ENCODE measurements at regions not wholly inside any gene's neighbourhood (a gene's known extent, or its start where the extent isn't known, plus 50 kb on each side); places are given as distances from the start of the nearest gene placed in this dataset.
"Not testable (repeated sequence)": the region's sequence is repeated elsewhere in the genome, so short reads cannot be mapped to it uniquely, and the experiment has no call there.

GRCh38 chr7:113291058-113291457 is 172.7 kb upstream of the SMIM30 start:
- DNase-seq = no peak

GRCh38 chr7:113289140-113289740 is 170.9 kb upstream of the SMIM30 start:
- DNase-seq = no peak

DNA sequence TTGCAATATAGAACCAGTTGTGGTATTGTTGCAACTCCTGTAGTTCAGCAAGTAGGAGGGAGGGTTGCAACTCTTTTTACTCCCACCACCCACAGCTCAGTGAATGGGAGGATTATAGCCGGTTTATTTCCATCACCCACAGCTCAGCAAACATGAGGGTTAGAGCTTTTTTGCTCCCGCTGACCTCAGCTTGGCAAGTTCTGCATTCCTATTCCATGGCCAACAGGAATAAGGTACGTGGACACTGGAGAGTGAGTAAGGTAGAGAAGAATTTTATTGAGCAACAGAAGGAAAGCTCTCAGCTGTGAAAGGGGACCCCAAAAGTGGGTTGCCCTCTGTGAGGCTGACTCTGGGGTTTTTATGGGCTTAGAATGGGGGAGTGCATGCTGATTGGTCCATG is 167.1 kb upstream of the SMIM30 start:
- DNase-seq = no peak

DNA sequence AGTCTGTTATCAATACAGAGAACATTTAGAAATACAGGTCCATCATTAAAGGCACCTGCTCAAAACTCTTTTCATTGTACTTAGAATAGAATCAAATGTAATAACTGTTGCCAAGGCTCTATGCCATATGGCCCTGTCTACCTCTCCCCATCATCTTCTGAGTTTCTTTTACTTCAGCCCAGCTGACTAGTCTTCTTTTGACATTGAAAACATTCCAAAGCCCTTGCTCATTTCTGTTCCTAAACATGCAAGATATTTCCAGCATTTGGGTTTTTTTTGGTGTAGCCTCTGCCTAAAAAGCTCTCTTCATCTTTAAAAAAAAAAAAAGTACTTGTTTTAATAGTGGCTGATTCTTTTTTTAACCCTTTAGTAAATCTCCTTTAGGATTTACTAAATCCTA is 165.5 kb upstream of the SMIM30 start:
- DNase-seq = no peak

DNA sequence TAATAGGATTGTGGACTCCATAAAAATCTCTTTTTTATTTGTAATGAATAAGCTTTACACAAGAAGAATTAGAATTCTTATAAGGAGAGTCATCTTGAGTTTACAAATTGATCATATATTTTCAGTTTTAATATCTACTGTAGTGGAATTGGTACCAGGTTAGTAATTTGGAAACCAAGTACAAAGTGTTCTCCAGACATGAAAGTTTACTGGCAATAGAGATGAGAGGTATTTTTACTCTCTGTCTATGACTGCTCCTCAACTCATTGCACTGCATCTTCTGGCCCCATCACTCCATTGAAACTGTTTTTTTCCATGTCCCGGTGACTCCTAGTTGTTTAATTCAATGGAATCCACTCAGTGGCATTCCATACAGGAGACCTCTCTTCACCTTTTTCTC is 164.5 kb upstream of the SMIM30 start:
- DNase-seq = no peak

DNA sequence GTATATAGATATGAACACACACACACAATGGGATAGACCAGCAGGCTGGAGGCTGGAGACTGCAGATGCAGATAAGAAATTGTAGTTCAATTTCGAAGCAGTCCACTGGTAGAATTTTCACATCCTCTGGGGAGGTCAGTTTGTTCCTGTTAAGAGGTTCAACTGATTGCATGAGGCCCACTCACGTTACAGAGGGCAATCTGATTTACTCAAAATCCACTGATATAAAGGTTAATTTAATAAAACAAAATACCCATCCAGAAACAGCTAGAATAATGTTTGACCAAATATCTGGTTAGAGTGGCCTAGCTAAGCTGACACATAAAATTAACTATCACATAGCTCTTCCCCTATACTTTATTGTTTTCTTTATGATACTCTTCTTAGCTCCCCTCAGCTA is 162.9 kb upstream of the SMIM30 start:
- DNase-seq = no peak

GRCh38 chr7:113279256-113279655 is 160.9 kb upstream of the SMIM30 start:
- no peak for DNase-seq

DNA sequence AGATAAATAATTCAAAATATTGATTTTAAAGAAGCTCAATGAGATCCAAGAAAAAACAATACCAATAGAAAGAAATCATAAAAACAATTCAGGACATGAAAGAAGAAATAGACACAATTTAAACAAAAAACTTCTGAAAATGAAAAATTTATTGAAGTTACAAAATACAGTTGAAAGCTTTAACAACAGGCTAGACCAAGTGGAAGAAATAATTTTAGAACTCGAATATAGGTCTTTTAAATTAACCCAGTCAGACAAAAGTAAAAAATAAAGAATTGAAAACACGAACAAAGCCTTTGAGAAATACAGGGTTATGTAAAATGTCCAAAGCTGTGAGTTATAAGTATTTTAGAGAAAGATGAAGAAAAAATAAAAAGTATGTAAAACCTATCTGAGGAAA is 152.4 kb upstream of the SMIM30 start:
- no peak for DNase-seq

- not testable (repeated sequence) for DNase-seq
Measured at GRCh38 chr7:113269592-113269991, 151.2 kb upstream of the SMIM30 start.

DNA sequence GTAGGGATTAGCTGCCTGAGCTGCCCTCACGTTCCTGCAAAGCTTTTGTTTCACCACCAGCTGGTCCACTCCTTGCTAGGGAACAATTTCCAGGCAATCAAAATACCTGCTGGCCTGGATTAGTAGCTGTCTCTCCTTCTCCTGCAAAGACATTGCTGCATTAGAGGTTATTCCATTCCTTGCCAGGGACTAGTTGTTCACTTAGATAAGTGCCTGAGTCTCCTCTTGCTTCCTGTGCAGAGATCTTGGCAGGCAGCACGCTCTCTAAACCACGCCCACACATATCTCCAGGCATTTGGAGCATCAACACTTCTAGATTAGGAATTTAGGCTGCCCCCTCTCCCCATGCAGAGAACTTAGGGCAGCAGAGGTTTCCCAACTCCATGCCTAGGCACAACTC is 150.4 kb upstream of the SMIM30 start:
- no peak for DNase-seq

- DNase-seq = no peak
Measured at GRCh38 chr7:113267885-113268284, 149.5 kb upstream of the SMIM30 start.

DNA sequence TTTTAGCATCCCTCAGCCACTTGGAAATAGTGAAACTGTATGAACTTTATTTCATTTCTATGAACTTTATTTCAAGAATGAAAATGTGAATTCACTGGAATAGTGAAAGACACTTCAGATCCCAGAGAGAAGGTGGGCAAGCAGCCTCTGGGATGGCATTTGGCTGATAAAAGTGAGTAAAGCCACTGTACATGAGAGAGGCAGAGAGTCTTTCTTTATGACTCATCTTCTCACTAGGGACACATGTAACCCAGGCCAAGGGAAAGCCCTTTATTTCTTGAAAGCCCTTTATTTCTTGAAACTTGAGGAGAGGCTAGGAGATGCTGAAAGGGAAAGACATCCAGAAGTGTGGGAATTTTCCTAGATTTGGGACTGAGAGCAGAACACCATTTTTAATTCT is 148.9 kb upstream of the SMIM30 start:
- no peak for DNase-seq

GRCh38 chr7:113263749-113264148 is 145.4 kb upstream of the SMIM30 start:
- no peak for DNase-seq

- DNase-seq = not testable (repeated sequence)
Measured at GRCh38 chr7:113263215-113263742, 144.9 kb upstream of the SMIM30 start.

DNA sequence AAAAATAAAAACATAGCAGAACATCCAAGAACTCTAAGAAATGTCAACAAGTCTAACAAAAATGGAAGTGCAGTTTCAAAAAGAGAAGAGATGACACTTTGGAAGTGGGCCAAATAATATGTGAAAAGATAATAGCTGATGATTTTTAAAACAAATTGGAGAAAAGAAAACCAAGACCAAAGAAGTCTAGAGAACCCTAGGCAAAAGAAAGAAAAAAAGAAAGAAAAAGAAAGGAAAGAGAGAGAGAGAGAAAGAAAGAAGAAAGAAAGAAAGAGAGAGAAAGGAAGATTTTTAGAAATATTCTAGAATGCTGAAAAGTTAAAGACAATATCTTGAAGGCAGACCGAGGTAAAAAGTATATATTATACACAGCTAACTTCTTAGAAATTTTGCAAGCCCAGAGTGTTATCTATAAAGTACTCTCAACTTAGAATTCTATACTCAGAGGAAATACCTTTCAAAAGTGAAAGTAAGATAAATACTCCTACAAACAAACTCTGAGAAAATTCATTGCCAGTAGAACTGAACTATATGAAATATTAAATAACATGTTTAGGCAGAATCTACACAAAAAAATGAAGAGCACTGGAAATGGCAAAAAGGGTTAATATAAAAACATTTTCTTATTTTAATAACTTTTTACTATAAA is 138.7 kb upstream of the SMIM30 start:
- no peak for DNase-seq

DNA sequence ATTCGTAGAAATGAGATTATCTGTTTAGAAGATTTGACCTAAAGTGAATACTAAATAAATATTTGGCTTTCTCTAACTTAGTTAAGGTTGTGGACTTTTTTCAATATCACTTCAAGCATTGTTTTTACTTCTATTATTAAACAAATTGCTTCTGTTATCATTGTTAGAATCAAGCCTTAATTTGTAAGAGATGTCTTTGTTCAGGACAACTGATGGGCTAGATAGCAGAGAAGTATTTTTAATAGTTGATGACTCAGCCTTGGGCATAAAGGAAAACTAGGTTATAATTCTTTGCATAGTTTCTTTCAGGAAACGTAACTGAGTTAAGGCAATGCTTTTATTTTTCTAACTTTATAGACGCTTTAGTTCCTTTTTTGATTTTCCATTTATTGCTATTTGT is 128.8 kb upstream of the SMIM30 start:
- no peak for DNase-seq

DNA sequence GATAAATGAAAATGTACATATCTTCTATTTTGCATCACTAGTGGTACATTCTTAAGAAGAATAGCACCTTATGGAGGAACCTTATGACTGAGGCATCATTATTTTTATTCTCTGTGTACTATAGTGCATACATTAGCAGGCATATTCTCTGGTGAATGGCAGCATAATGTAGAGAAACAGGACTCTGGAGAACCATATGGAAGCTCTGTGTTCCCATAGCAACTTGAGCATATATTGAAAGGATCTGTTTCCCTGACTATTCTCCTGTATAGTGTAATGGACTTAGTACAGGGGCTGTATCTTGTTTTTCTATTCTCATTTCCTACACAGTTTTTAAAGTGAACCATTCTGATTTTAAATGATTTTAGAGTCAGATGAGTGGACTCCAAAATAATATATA is 128.4 kb upstream of the SMIM30 start:
- no peak for DNase-seq

GRCh38 chr7:113232885-113233284 is 114.5 kb upstream of the SMIM30 start:
- DNase-seq = no peak

- DNase-seq = no peak
Measured at GRCh38 chr7:113230691-113231090, 112.3 kb upstream of the SMIM30 start.

DNA sequence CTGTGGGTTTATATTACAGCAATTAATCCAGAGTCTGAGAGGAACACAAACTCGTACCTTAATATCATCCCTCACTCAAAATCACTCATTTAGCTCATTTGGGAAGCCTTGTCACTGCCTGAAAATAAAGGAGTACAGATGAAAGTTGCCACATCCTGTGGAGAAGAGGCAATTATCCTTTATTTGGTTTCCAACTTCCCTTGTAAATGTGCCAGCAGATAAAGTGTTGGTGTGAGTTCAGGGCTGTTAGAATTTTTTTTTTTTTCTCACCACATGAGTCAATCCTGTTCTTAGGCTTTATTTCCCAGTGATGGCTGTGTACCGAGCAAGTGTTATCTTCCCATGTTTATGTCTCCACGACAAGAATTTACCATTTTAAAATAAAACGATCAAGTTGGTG is 99.0 kb upstream of the SMIM30 start:
- no peak for DNase-seq

- no peak for DNase-seq
Measured at GRCh38 chr7:113216038-113216437, 97.7 kb upstream of the SMIM30 start.

- DNase-seq = no peak
Measured at GRCh38 chr7:113209449-113210203, 91.3 kb upstream of the SMIM30 start.

DNA sequence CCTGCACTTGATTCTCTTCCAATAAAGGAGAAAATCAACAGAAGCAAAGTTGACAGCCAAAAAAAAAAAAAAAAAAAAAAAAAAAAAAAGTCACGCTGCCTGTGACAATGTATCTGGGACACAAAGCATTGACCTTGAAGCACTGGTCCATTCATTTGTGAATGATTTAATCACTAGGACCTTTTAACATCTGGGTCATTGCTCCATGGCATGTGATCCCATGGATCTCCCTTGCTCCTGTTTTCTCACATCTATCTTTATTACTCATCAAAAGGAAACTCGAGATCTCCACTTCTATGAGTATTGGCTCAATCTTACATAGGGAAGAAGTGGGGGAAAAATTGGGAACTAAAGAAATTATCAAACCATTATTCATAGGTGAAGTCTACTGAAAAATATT is 89.6 kb upstream of the SMIM30 start:
- DNase-seq = no peak

DNA sequence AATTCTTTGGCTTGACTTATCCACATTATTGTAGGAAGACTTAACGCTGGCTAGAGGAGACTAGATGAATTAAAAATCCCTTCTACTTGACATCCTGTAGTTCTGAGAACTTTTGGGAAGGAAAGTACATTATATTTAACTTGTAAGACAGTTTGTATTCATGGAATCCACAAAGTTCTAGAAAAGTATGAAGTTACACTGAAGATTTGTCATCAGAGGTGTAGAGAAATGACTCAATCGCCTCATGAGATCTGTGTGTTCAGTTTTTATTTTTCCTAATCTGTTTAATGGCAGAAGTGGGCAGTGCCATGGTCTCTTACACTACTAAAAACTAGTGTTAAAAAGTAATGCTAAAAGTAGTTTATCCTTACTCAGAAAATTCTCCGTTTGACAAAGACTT is 89.1 kb upstream of the SMIM30 start:
- DNase-seq = no peak
